Hematopoietic multipotent progenitor cell treated with erythropoietin and hydrocortisone succinate and interleukin-3 and kit ligand, for 15 days (in vitro differentiated cells): ENCODE measurements at regions not wholly inside any gene's neighbourhood (a gene's known extent, or its start where the extent isn't known, plus 50 kb on each side); places are given as distances from the start of the nearest gene placed in this dataset.
"Not testable (repeated sequence)": the region's sequence is repeated elsewhere in the genome, so short reads cannot be mapped to it uniquely, and the experiment has no call there.

Source experiments
- DNase-seq: peaks from one replicate; pipeline ENCODE4 v3.0.0-alpha.2; 2015; ENCODE audit warnings: low spot score

DNA sequence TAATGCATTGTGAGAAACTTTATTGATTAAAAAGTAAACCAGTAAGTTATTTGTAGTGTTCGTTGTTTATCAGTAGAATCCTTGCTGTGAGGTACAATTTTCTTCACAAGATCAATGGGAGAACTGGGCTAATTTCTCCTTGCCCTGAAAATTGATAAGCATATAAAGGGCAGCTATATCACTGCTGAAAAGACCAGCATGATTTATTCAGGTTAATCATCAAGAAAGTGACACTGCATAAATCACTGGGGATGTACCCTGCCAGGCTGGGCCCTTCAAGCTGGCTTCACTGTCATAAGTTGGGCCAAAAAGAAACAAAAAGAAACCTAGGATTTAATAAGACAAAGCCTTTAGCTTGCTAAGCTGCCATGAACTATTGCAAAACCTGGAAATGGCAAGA lies 746.7 kb downstream of the STPG2 start:
- DNase-seq: no peak

GRCh38 chr4:97404876-97405523 lies 738.3 kb downstream of the STPG2 start:
- no peak for DNase-seq

DNA sequence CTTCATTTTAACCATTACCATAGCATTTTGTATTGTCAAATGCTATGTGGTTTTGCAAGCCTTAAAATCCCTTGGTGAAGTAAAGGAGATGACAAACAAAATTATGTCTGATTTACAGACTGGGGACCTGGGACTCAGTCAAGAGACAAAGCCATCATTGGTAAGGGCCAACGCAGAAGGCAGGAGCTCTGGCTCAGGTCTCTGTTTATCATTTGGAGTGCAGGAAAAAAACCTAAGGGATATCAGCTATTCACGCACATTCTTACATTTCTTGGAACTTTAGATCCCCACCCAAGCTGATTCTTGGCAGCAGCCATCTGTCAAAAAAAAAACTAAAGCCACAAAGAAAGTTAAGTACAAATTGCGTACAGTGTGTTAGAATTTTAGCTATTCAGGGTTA lies 731.9 kb downstream of the STPG2 start:
- DNase-seq: no peak

GRCh38 chr4:97412331-97412730 lies 730.9 kb downstream of the STPG2 start:
- DNase-seq: no peak

DNA sequence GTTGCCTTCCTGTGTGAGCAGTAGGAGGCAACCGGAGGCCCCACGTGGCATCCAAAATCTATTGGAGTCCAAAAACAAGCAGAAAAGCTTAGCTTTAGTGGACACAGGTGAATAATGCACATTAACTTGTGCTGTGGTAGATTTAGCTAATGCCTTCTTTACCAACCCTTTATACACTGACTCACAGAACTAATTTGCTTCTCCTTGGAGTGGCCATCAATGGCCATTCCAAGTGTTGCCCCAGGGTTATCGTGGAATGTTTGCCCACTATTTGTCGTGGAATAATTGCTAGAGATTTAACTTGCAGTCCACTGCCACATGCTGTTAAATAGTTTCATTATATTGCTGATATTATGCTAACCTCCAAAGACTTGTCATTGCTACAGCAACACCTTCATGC lies 729.1 kb downstream of the STPG2 start:
- no peak for DNase-seq

GRCh38 chr4:97432551-97432950 lies 710.7 kb downstream of the STPG2 start:
- no peak for DNase-seq

GRCh38 chr4:97437998-97438705 lies 705.1 kb downstream of the STPG2 start:
- not testable (repeated sequence) for DNase-seq

- DNase-seq: no peak
These were observed 690.1 kb downstream of the STPG2 start for GRCh38 chr4:97453186-97453585.

DNA sequence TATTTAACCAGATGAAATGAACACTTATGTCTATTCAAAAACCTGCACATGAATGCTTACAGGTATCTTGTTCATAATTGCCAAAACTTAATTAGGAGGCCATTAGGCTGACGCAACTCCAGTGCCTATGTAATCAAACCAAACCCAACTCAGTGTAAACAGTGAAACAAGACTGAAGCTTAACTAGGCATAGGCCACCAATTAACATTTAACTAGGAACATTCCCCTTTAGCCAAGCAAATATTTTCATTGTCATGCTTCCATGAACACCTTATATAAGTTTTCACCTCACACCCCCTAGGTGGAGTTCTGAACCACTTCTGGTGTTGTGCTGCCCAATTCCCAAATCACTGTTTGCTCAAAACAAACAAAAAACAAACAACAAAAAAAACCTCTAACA lies 686.0 kb downstream of the STPG2 start:
- DNase-seq: no peak

DNA sequence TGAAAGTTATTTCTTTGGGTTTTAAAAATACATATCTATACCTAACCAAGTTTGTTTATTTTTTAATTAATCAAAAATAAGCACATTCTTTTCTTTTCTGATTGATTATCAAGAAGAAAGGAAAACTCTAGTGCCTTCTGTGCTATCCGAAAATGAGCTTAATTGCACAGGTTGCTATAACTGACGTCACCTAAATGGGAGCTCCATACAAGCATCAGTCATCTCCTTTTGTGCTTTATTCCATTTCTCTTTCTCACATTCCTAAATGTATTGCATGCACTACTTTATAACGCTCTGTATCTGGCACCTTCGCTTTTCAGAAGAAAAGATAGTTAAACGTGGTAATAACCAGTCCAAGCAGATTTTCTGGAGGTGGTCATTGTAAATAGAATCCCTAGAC lies 675.0 kb downstream of the STPG2 start:
- DNase-seq: no peak

DNA sequence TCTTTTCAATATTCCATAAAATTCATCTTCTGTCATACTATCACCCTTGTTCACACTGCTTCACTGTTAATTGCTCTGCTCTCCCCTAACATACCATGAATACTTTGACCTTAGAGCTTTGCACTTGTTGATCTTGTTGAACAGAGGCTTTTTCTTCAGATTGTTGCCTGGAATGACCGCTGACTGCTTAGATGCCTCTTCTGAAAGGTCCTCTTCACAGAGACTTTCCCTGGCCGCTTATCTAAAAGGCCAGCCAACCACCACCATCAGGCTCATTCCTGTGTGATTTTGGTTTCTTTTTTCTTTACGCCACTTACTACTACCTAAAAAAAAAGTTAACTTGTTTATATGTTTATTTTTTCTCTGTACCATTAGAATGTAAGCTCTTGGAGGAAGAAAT lies 667.7 kb downstream of the STPG2 start:
- DNase-seq: no peak

DNA sequence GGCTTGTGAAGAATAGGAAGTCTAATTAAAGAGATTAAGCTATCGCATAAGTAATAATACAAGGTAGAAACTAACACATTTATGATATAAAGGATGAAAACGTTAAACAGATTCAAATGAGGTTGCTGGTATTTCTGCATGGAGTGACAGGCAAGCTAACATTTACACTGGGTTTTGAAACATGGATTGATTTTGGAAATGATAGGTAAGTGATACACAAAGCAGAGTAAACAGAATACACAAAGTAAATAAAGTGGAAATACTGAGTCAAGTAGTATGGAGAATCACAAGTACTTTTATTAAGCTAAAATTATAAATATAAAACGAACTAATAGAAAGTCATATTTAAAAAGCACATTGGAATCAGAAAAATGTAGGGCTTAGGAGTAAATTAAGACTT lies 665.3 kb downstream of the STPG2 start:
- no peak for DNase-seq

DNA sequence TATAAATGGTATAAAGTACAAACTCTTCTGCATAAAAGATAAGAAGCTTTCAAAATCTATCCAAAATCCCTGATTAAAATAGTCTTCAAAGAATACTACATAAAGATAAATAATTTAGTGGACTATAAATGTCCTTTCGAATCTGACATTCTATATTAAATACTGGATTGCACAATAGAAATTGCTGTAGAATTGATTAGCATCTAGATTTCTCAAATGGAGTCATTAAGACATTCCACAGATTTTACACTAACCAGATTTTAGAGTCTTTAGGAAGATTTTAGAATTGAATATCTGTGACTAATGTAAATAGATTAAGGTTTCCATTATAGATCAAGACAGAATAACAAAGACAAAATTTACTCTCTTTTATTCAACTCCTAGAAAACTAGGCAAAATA lies 663.9 kb downstream of the STPG2 start:
- DNase-seq: no peak

DNA sequence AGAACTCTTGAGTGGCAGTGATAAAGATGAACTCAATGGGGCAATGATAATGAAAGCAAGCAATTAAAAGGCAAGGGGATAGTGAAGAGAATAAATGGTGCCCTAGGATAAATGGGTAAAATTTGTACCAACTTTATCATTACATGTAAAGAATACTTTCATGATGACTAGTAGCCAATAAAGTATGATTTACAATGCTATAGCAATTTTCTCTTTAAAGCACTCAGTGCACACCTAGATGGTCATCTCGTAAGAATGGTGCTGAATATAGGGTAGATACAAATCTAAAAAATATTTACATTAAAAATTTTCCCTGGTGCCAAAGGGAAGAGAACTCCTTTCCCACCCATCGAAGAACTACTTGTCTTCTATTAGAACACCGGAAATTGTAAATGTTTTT lies 651.4 kb downstream of the STPG2 start:
- DNase-seq: no peak

GRCh38 chr4:97493815-97494518 lies 649.3 kb downstream of the STPG2 start:
- DNase-seq: no peak

DNA sequence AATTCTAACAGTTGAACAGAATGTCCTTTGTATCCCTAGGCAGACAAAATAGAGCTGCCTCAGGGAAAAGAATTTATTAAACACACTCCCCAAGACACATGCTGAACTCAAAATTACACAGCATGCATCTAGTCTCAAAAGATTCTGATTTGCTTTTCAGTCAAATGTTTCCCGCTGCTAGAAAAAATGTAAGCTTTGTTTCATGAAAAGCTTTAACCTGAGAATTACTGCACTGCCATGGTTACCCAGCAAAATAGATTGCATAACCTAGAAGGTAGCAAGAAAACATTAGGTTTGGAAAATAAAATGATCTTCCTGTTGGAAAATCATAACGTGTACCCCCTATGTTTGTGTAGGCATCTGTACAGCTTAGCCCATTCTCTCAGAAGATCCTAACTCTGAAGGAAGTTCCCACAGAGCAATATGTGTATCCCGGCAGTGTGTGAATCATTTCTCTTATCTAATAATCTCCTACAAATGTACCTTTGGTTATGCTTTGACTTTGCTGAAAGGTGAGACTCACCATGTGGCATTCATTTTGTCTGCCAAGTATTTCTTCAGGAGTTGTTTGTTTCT lies 646.9 kb downstream of the STPG2 start:
- DNase-seq: no peak

- DNase-seq: no peak
These were observed 644.4 kb downstream of the STPG2 start for GRCh38 chr4:97498875-97499274.

DNA sequence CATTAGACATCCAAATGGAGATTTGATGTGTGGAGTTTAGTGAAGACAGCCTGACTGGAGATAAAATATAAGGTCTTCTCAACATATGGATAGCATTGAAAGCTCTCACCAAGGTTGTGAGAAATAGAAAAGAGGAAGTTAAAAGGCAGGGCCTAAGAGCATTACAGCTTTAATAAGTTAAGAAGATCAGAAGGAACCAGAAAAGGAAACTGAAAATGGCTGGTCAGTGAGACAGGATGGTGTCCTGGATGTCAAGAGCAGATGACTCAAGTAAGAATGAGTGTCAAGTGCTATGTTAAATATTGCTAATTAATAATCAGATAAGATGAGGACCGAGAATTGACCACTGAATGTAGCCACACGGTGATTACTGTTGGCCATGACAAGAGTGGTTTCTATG lies 642.9 kb downstream of the STPG2 start:
- DNase-seq: no peak

- DNase-seq: no peak
These were observed 638.6 kb downstream of the STPG2 start for GRCh38 chr4:97504713-97505112.

DNA sequence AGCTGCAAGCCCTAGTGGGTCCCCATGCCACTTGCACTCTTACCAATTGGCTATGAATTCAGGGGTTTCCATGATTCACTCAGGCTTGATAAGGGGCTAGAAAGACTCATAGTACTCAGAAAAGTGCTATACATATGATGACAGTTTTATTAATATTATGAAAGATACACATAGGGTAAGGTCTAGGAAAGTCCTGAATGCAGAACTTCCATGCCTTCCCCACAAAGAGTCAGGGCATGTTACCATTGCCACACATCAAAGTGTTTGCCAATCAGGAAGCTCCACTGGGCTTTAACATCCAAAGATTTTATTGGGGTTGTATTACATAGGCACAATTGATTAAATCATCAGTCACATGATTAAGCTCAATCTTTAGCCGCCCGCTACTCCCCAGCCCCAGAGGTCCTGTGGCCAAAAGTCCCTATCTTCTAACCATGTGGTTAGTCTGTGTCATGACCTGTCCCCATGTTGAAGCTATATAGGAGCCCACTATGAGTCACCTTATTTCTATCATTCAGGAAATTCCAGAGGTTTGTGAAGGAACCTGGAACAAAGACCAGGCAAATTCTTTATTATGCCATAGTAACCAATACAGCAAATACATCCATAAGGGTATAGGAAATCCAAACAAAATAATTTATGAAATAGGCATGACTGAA lies 635.6 kb downstream of the STPG2 start:
- no peak for DNase-seq
